HEK293 (cell line): ENCODE measurements at regions not wholly inside any gene's neighbourhood (a gene's known extent, or its start where the extent isn't known, plus 50 kb on each side); places are given as distances from the start of the nearest gene placed in this dataset.

Experiments
- CTCF ChIA-PET: fragments of 350-600 bp; formaldehyde crosslinking; extraction: SDS; loops from one replicate; lab custom pipeline; 2021; ENCODE audit warnings: antibody characterized with exemption; lab: Yijun Ruan, JAX
- POLR2A ChIA-PET: fragments of 300-600 bp; formaldehyde crosslinking; extraction: SDS; loops from one replicate; lab custom pipeline; 2020; ENCODE audit warnings: antibody characterized with exemption, inconsistent platforms; lab: Yijun Ruan, JAX
- H3K27ac ChIP-seq: fragments of 200-500 bp; sonication (Bioruptor generic); 2 replicates; pipeline ENCODE4 v1.5.1; 2014; ENCODE audit warnings: low read depth, low read length, control low read depth, inconsistent platforms; ENCODE audit errors: extremely low read depth
- H3K36me3 ChIP-seq, 2 experiments: fragments of 200-500 bp in 1 of 2; sonication (Bioruptor generic) in 1 of 2; 1 replicate in 1 of 2; 2 replicates in 1 of 2; pipeline ENCODE4 v1.5.1; 2014 to 2017; ENCODE audit warnings: inconsistent platforms in 2 of 2, low read length in 2 of 2; ENCODE audit not compliant: control insufficient read depth in 2 of 2, insufficient read depth in 1 of 2
- H3K4me1 ChIP-seq: fragments of 200-500 bp; sonication (Bioruptor generic); 2 replicates; pipeline ENCODE4 v1.5.1; 2014; ENCODE audit warnings: mild to moderate bottlenecking, low read length, inconsistent platforms; ENCODE audit not compliant: control insufficient read depth, insufficient read depth
- H3K4me3 ChIP-seq: 2 replicates; pipeline ENCODE4 v1.5.1; 2011; ENCODE audit warnings: low read depth, mild to moderate bottlenecking, control low read depth, low read length, moderate library complexity
- H3K9me3 ChIP-seq: fragments of 200-500 bp; sonication (Bioruptor generic); 2 replicates; pipeline ENCODE4 v1.5.1; 2014; ENCODE audit warnings: low read depth, low read length, inconsistent platforms; ENCODE audit not compliant: control insufficient read depth, insufficient read depth
- ELK4 ChIP-seq: IDR thresholded peaks from 2 replicates; pipeline ENCODE4 v1.6.1; 2011; ENCODE audit warnings: mild to moderate bottlenecking, low read depth, low read length, borderline replicate concordance
- HOXD13 ChIP-seq: sonication (generic); formaldehyde crosslinking; IDR thresholded peaks from 2 replicates; pipeline ENCODE4 v1.8.0; 2022; ENCODE audit warnings: missing genetic modification reagents, borderline replicate concordance
- INSM2 ChIP-seq: fragments of 450-650 bp; formaldehyde crosslinking; IDR thresholded peaks from 2 replicates; pipeline ENCODE4 v1.5.1; 2016; ENCODE audit warnings: missing biosample characterization, missing genetic modification characterization
- ZFP69B ChIP-seq: fragments of 450-650 bp; formaldehyde crosslinking; IDR thresholded peaks from 2 replicates; pipeline ENCODE4 v1.5.1; 2016; ENCODE audit warnings: missing biosample characterization, missing genetic modification characterization
- ZNF10 ChIP-seq: fragments of 450-650 bp; formaldehyde crosslinking; IDR thresholded peaks from 2 replicates; pipeline ENCODE4 v1.5.1; 2017; ENCODE audit warnings: missing biosample characterization, missing genetic modification characterization
- ZNF248 ChIP-seq: fragments of 450-650 bp; formaldehyde crosslinking; IDR thresholded peaks from 2 replicates; pipeline ENCODE4 v1.5.1; 2017; ENCODE audit warnings: missing biosample characterization, missing genetic modification characterization
- ZNF404 ChIP-seq: fragments of 450-650 bp; formaldehyde crosslinking; IDR thresholded peaks from 2 replicates; pipeline ENCODE4 v1.5.1; 2017; ENCODE audit warnings: missing biosample characterization, missing genetic modification characterization
- ZNF837 ChIP-seq: fragments of 450-650 bp; formaldehyde crosslinking; IDR thresholded peaks from 2 replicates; pipeline ENCODE4 v1.5.1; 2016; ENCODE audit warnings: missing biosample characterization, missing genetic modification characterization

- Histone ChIP-seq H3K27ac (no peak overlapping the region), H3K9me3 (no peaks in the 10 kb centered on the region), H3K4me3 (no peak overlapping the region), H3K36me3 (no peaks in the 10 kb centered on the region), H3K4me1 (no peaks in the 10 kb centered on the region)
- no peak for TF ChIP-seq ZNF837 (tag by site-specific recombination)
- TF ChIP-seq ZNF248 (tag by site-specific recombination), result no peak
- no peak for TF ChIP-seq ZFP69B (tag by site-specific recombination)
- TF ChIP-seq ZNF10 (tag by site-specific recombination), result no peak
- TF ChIP-seq ELK4, result no peak
- TF ChIP-seq INSM2 (tag by site-specific recombination), result no peak
- no peak for TF ChIP-seq ZNF404
- no peak for TF ChIP-seq HOXD13 (CRISPR knock-in tag)
- ChIA-PET POLR2A (no interaction called here), CTCF (interaction anchor here (0.6 kb wide), 1 partner anchor 36 kb away, joined by 3 read pairs; no protein-coding TSS in a partner anchor)
Measured at GRCh38 chr14:34926552-34926951, 51.4 kb upstream of the BAZ1A start.
